ENCODE measurements at regions not wholly inside any gene's neighbourhood (a gene's known extent, or its start where the extent isn't known, plus 50 kb on each side); places are given as distances from the start of the nearest gene placed in this dataset.

- ATAC-seq (ENCODE audit: low FRiP score) (no peak), DNase-seq (ENCODE audit: low spot score) (no peak)
- TF ChIP-seq, protein P1, sequence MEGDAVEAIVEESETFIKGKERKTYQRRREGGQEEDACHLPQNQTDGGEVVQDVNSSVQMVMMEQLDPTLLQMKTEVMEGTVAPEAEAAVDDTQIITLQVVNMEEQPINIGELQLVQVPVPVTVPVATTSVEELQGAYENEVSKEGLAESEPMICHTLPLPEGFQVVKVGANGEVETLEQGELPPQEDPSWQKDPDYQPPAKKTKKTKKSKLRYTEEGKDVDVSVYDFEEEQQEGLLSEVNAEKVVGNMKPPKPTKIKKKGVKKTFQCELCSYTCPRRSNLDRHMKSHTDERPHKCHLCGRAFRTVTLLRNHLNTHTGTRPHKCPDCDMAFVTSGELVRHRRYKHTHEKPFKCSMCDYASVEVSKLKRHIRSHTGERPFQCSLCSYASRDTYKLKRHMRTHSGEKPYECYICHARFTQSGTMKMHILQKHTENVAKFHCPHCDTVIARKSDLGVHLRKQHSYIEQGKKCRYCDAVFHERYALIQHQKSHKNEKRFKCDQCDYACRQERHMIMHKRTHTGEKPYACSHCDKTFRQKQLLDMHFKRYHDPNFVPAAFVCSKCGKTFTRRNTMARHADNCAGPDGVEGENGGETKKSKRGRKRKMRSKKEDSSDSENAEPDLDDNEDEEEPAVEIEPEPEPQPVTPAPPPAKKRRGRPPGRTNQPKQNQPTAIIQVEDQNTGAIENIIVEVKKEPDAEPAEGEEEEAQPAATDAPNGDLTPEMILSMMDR (IDR thresholded peaks at IDR 0.05), result no peak
Observed at GRCh38 chr12:83622205-83622604, 935.5 kb downstream of the TMTC2 start.

DNA sequence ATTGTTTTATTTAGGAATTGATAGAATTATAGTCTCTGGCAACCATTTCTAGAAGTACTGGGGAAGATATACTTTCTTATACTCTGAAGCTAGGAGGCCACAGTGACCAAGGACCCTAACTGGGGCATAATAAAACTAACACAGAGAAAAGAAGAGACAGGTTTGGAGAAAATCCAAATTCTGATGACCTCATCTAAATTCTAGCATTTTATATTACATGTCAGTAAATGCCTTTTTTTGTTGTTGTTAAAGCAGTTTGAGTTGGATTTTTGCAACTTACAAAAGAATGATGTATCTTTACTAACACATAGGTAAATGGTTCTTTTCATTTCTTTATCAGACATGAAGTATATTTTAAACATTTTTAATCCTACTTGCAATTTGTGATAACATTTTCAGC lies 933.3 kb downstream of the TMTC2 start:
- TF ChIP-seq, protein P1 (IDR thresholded peaks at IDR 0.05), result no peak
- ATAC-seq (ENCODE audit: low FRiP score), result no peak
- no peak for DNase-seq (ENCODE audit: low spot score)

GRCh38 chr12:83615152-83615551 lies 928.4 kb downstream of the TMTC2 start:
- DNase-seq (ENCODE audit: low spot score) (no peak), ATAC-seq (ENCODE audit: low FRiP score) (no peak)
- TF ChIP-seq, protein P1 (IDR thresholded peaks at IDR 0.05), result no peak

DNA sequence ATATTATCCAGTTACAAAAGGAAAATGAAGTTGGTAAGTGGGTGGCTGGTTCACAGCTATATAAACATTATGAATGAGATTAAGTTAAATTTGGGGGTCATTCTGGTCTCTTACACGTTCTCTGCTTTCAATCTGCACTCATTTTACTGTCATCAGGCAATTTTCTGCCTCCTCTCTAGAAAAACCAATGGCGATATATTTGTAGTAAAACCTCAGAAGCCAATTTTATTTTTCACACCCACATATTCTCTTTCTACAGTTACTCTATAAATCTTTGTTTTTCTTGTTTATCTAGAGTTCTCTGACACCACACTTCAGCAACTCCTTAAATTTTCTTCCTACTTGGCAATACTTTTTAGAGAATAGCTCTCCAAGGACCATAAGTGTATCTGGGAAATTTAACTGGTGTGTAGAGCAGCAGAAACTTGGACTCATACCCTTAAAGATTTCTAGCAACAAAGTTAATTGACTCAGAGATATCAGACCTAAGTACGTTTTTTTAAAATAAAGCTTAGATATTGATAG lies 926.9 kb downstream of the TMTC2 start:
- ATAC-seq (ENCODE audit: low FRiP score), result no peak
- TF ChIP-seq, protein P1 (IDR thresholded peaks at IDR 0.05), result no peak

GRCh38 chr12:83603106-83603505 lies 916.4 kb downstream of the TMTC2 start:
- no peak for DNase-seq (ENCODE audit: low spot score)
- TF ChIP-seq, protein P1 (IDR thresholded peaks at IDR 0.05), result no peak
- no peak for ATAC-seq (ENCODE audit: low FRiP score)

More for the DNA sequence above, 926.9 kb downstream of the TMTC2 start:
- no peak for DNase-seq (ENCODE audit: low spot score)

DNA sequence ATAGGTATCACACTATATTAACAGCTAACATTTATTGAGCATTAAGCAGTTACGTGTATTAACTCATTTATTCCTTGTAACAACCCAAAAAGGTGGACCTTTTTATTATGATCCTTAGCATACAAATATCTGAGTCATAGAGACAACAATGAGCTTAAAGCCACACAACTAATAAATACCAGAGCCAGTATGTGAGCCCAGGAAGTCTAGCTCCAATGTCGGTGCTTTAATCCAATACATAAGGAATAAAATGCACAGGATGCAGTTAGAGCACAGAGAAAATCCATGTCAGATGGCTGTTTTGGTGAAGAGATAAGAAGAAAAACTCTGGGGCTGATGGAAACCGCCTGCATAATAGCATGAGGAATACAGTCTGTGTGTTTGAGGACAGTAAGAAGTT lies 888.6 kb downstream of the TMTC2 start:
- TF ChIP-seq, protein P1 (IDR thresholded peaks at IDR 0.05), result no peak
- no peak for DNase-seq (ENCODE audit: low spot score)
- no peak for ATAC-seq (ENCODE audit: low FRiP score)

DNA sequence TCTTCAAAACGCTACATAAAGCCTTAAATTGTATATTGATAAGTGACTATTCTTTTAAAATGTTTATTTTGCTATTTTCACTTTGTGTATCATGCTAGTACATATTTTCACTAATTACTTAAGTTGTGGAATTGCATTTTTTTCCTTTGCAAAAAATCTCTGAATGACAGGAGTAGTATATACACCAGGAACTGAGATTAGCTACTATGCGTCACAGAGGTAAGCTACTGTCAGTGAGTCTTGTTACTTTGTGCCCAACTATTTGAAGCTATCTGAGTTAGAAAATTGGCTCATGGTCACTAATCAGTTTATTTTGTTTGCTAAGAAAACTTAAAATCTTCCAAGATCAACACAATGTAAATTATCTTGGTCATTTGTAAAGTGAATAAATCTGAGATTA lies 887.4 kb downstream of the TMTC2 start:
- DNase-seq (ENCODE audit: low spot score), result no peak
- TF ChIP-seq, protein P1 (IDR thresholded peaks at IDR 0.05), result no peak
- ATAC-seq (ENCODE audit: low FRiP score), result no peak
